ENCODE measurements at regions not wholly inside any gene's neighbourhood (a gene's known extent, or its start where the extent isn't known, plus 50 kb on each side); places are given as distances from the start of the nearest gene placed in this dataset.

DNA sequence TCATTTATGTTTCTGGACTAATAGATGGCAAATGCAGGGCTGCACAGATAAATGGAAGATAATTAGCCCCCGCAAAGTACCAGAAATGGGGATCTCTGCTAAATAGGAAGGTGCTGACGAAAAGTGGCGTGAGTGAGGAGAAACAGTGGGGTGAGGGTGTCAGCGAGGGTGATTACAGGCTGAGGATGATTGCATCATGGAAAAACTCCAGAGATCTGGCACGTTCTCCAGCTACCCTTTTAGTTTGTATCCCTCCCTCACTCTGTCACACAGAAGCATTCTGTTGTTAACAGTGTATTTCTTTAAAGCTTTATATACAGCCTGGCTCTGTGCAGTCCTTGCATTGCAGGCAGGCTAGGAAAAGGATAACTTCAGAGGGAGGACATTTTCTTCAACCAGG lies 309.6 kb upstream of the DDX53 start:
- TF ChIP-seq, protein P1, sequence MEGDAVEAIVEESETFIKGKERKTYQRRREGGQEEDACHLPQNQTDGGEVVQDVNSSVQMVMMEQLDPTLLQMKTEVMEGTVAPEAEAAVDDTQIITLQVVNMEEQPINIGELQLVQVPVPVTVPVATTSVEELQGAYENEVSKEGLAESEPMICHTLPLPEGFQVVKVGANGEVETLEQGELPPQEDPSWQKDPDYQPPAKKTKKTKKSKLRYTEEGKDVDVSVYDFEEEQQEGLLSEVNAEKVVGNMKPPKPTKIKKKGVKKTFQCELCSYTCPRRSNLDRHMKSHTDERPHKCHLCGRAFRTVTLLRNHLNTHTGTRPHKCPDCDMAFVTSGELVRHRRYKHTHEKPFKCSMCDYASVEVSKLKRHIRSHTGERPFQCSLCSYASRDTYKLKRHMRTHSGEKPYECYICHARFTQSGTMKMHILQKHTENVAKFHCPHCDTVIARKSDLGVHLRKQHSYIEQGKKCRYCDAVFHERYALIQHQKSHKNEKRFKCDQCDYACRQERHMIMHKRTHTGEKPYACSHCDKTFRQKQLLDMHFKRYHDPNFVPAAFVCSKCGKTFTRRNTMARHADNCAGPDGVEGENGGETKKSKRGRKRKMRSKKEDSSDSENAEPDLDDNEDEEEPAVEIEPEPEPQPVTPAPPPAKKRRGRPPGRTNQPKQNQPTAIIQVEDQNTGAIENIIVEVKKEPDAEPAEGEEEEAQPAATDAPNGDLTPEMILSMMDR (IDR thresholded peaks at IDR 0.05 in 4 of 5, conservative IDR thresholded peaks at IDR 0.05 in 1 of 5): no peak
- TF ChIP-seq POLR2A (IDR thresholded peaks at IDR 0.05): no peak

Measured in gastrocnemius medialis (tissue), 4 donors.